Activated naive CD8-positive, alpha-beta T cell (primary cell): ENCODE measurements at regions not wholly inside any gene's neighbourhood (a gene's known extent, or its start where the extent isn't known, plus 50 kb on each side); places are given as distances from the start of the nearest gene placed in this dataset.

Experiments
- H3K27ac Mint-ChIP-seq: one replicate; pipeline ENCODE4 v1.8.0; 2021; ENCODE audit warnings: mixed read lengths
- H3K27me3 Mint-ChIP-seq: one replicate; pipeline ENCODE4 v1.8.0; 2021; ENCODE audit warnings: mixed read lengths
- H3K36me3 Mint-ChIP-seq: one replicate; pipeline ENCODE4 v1.8.0; 2021; ENCODE audit warnings: mixed read lengths
- H3K4me1 Mint-ChIP-seq: one replicate; pipeline ENCODE4 v1.8.0; 2021; ENCODE audit warnings: low read depth, mixed read lengths
- H3K4me3 Mint-ChIP-seq: one replicate; pipeline ENCODE4 v1.8.0; 2021; ENCODE audit warnings: mild to moderate bottlenecking, mixed read lengths
- H3K9me3 Mint-ChIP-seq: one replicate; pipeline ENCODE4 v1.8.0; 2021; ENCODE audit warnings: low read depth, mixed read lengths

GRCh38 chr6:92024881-92025280, 1394.5 kb downstream of the EPHA7 start:
- no peak overlapping the region for H3K4me3 Mint-ChIP-seq
- peaks cover 10% of the 10 kb centered on the region for H3K9me3 Mint-ChIP-seq
- H3K36me3 Mint-ChIP-seq, result no peaks in the 10 kb centered on the region
- no peak overlapping the region for H3K27ac Mint-ChIP-seq
- no peaks in the 10 kb centered on the region for H3K4me1 Mint-ChIP-seq
- no peaks in the 10 kb centered on the region for H3K27me3 Mint-ChIP-seq

- peaks cover 10% of the 10 kb centered on the region for H3K9me3 Mint-ChIP-seq
- no peak overlapping the region for H3K4me3 Mint-ChIP-seq
- H3K27me3 Mint-ChIP-seq, result no peaks in the 10 kb centered on the region
- H3K4me1 Mint-ChIP-seq, result no peaks in the 10 kb centered on the region
- no peaks in the 10 kb centered on the region for H3K36me3 Mint-ChIP-seq
- H3K27ac Mint-ChIP-seq, result no peak overlapping the region
Observed at GRCh38 chr6:92024110-92024509, 1395.2 kb downstream of the EPHA7 start.

- Mint-ChIP-seq H3K27ac (no peak overlapping the region), H3K4me3 (no peak overlapping the region), H3K27me3 (no peaks in the 10 kb centered on the region), H3K9me3 (peaks cover 10% of the 10 kb centered on the region), H3K36me3 (no peaks in the 10 kb centered on the region), H3K4me1 (no peaks in the 10 kb centered on the region)
Observed at GRCh38 chr6:92023410-92023966, 1395.9 kb downstream of the EPHA7 start.

- Mint-ChIP-seq H3K27me3 (no peaks in the 10 kb centered on the region), H3K4me1 (no peaks in the 10 kb centered on the region), H3K27ac (no peak overlapping the region), H3K4me3 (no peak overlapping the region), H3K36me3 (no peaks in the 10 kb centered on the region), H3K9me3 (peaks cover 16% of the 10 kb centered on the region)
Observed at GRCh38 chr6:92011681-92012245, 1407.6 kb downstream of the EPHA7 start.

- no peak overlapping the region for H3K4me3 Mint-ChIP-seq
Observed at GRCh38 chr6:92008757-92009502, 1410.4 kb downstream of the EPHA7 start.

GRCh38 chr6:92000112-92000511, 1413.2 kb upstream of the MAP3K7 start:
- H3K9me3 Mint-ChIP-seq, result peaks cover 6% of the 10 kb centered on the region
- no peaks in the 10 kb centered on the region for H3K27me3 Mint-ChIP-seq
- H3K36me3 Mint-ChIP-seq, result no peaks in the 10 kb centered on the region
- H3K4me1 Mint-ChIP-seq, result no peaks in the 10 kb centered on the region
- H3K27ac Mint-ChIP-seq, result no peak overlapping the region
- no peak overlapping the region for H3K4me3 Mint-ChIP-seq

More at GRCh38 chr6:92008757-92009502, 1410.4 kb downstream of the EPHA7 start:
- H3K27ac Mint-ChIP-seq, result no peak overlapping the region
- no peaks in the 10 kb centered on the region for H3K36me3 Mint-ChIP-seq
- H3K9me3 Mint-ChIP-seq, result peaks cover 7% of the 10 kb centered on the region
- H3K4me1 Mint-ChIP-seq, result no peaks in the 10 kb centered on the region
- no peaks in the 10 kb centered on the region for H3K27me3 Mint-ChIP-seq

- Mint-ChIP-seq H3K4me3 (no peak overlapping the region), H3K9me3 (peaks cover 5% of the 10 kb centered on the region), H3K27me3 (no peaks in the 10 kb centered on the region), H3K36me3 (no peaks in the 10 kb centered on the region), H3K4me1 (no peaks in the 10 kb centered on the region), H3K27ac (no peak overlapping the region)
Observed at GRCh38 chr6:91994787-91995186, 1407.9 kb upstream of the MAP3K7 start.

GRCh38 chr6:91982559-91982958, 1395.7 kb upstream of the MAP3K7 start:
- H3K36me3 Mint-ChIP-seq, result no peaks in the 10 kb centered on the region
- H3K9me3 Mint-ChIP-seq, result no peaks in the 10 kb centered on the region
- no peak overlapping the region for H3K27ac Mint-ChIP-seq
- no peaks in the 10 kb centered on the region for H3K4me1 Mint-ChIP-seq
- H3K4me3 Mint-ChIP-seq, result no peak overlapping the region
- no peaks in the 10 kb centered on the region for H3K27me3 Mint-ChIP-seq

GRCh38 chr6:91976797-91977196, 1389.9 kb upstream of the MAP3K7 start:
- Mint-ChIP-seq H3K4me1 (no peaks in the 10 kb centered on the region), H3K4me3 (no peak overlapping the region), H3K9me3 (peaks cover 6% of the 10 kb centered on the region)

GRCh38 chr6:91970700-91971099, 1383.8 kb upstream of the MAP3K7 start:
- no peaks in the 10 kb centered on the region for H3K27me3 Mint-ChIP-seq
- no peaks in the 10 kb centered on the region for H3K4me1 Mint-ChIP-seq
- no peaks in the 10 kb centered on the region for H3K36me3 Mint-ChIP-seq
- H3K9me3 Mint-ChIP-seq, result peaks cover 6% of the 10 kb centered on the region
- no peak overlapping the region for H3K4me3 Mint-ChIP-seq
- H3K27ac Mint-ChIP-seq, result no peak overlapping the region

More at GRCh38 chr6:91976797-91977196, 1389.9 kb upstream of the MAP3K7 start:
- Mint-ChIP-seq H3K27ac (no peak overlapping the region), H3K27me3 (no peaks in the 10 kb centered on the region), H3K36me3 (no peaks in the 10 kb centered on the region)

GRCh38 chr6:91965872-91966271, 1379.0 kb upstream of the MAP3K7 start:
- H3K4me1 Mint-ChIP-seq, result no peaks in the 10 kb centered on the region
- H3K27me3 Mint-ChIP-seq, result no peaks in the 10 kb centered on the region
- peaks cover 16% of the 10 kb centered on the region for H3K9me3 Mint-ChIP-seq
- no peak overlapping the region for H3K27ac Mint-ChIP-seq
- H3K36me3 Mint-ChIP-seq, result no peaks in the 10 kb centered on the region
- no peak overlapping the region for H3K4me3 Mint-ChIP-seq

GRCh38 chr6:91961671-91962070, 1374.8 kb upstream of the MAP3K7 start:
- Mint-ChIP-seq H3K27ac (no peak overlapping the region), H3K4me3 (no peak overlapping the region), H3K4me1 (no peaks in the 10 kb centered on the region), H3K9me3 (peaks cover 15% of the 10 kb centered on the region), H3K36me3 (no peaks in the 10 kb centered on the region), H3K27me3 (no peaks in the 10 kb centered on the region)

GRCh38 chr6:91961236-91961635, 1374.4 kb upstream of the MAP3K7 start:
- no peak overlapping the region for H3K27ac Mint-ChIP-seq
- H3K4me3 Mint-ChIP-seq, result no peak overlapping the region
- H3K27me3 Mint-ChIP-seq, result no peaks in the 10 kb centered on the region
- no peaks in the 10 kb centered on the region for H3K36me3 Mint-ChIP-seq
- peaks cover 15% of the 10 kb centered on the region for H3K9me3 Mint-ChIP-seq
- H3K4me1 Mint-ChIP-seq, result no peaks in the 10 kb centered on the region

- no peaks in the 10 kb centered on the region for H3K36me3 Mint-ChIP-seq
- H3K27ac Mint-ChIP-seq, result no peak overlapping the region
- peaks cover 15% of the 10 kb centered on the region for H3K9me3 Mint-ChIP-seq
- H3K4me3 Mint-ChIP-seq, result no peak overlapping the region
- no peaks in the 10 kb centered on the region for H3K27me3 Mint-ChIP-seq
- no peaks in the 10 kb centered on the region for H3K4me1 Mint-ChIP-seq
Observed at GRCh38 chr6:91941838-91942237, 1355.0 kb upstream of the MAP3K7 start.

GRCh38 chr6:91940801-91941200, 1353.9 kb upstream of the MAP3K7 start:
- H3K27me3 Mint-ChIP-seq, result no peaks in the 10 kb centered on the region
- H3K4me3 Mint-ChIP-seq, result no peak overlapping the region
- no peaks in the 10 kb centered on the region for H3K36me3 Mint-ChIP-seq
- H3K9me3 Mint-ChIP-seq, result peaks cover 10% of the 10 kb centered on the region
- H3K27ac Mint-ChIP-seq, result no peak overlapping the region
- no peaks in the 10 kb centered on the region for H3K4me1 Mint-ChIP-seq
